HL-60 (cell line): ENCODE measurements at regions not wholly inside any gene's neighbourhood (a gene's known extent, or its start where the extent isn't known, plus 50 kb on each side); places are given as distances from the start of the nearest gene placed in this dataset.
"Not testable (repeated sequence)": the region's sequence is repeated elsewhere in the genome, so short reads cannot be mapped to it uniquely, and the experiment has no call there.

Experiments used
- DNase-seq, 2 experiments: peaks; one replicate each; pipeline ENCODE4 v3.0.0-alpha.2; 2010 to 2020; ENCODE audit warnings: low read depth in 1 of 2, low spot score in 1 of 2
- H3K27ac ChIP-seq: fragments of 250-450 bp; sonication (Bioruptor Pico); replicated peaks from 2 replicates; pipeline ENCODE4 v1.5.1; 2020; ENCODE audit warnings: mild to moderate bottlenecking, moderate library complexity
- H3K27me3 ChIP-seq: fragments of 250-450 bp; sonication (Bioruptor Pico); 2 replicates; pipeline ENCODE4 v1.5.1; 2021; ENCODE audit warnings: mild to moderate bottlenecking, moderate library complexity; ENCODE audit not compliant: insufficient read depth, poor library complexity, severe bottlenecking
- H3K4me3 ChIP-seq: replicated peaks from 2 replicates; pipeline ENCODE4 v1.5.1; 2011; ENCODE audit warnings: mild to moderate bottlenecking, control low read depth, low read length; ENCODE audit not compliant: insufficient read depth

DNA sequence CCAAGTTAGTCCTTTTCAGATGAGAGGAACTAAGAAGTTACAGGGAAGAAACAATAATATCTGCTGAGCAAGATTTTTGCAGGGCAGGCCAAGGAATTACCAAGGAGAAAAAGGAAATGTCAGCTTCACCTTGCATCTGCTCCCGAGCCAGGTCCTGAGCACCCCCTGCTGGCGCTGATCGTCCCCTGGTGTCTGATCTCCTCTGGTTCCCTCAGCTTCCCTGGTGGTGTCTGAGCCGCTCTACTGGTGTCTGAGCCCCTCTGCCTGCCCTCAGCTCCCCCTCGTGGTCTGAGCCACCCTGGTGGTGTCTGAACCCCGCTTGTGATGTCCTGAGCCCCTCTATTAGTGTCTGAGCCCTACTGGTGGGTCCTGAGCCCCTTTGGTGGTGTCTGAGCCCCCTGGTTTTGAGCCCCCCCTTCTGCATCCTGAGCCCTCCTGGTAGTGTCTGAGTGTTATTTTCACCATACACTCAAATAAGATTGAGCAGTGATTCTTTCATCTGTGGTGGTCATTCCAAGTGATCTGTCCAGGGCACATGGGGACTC is 196.6 kb upstream of the POTEB2 start:
- not testable (repeated sequence) for DNase-seq, H3K27me3 ChIP-seq, H3K27ac ChIP-seq, H3K4me3 ChIP-seq

DNA sequence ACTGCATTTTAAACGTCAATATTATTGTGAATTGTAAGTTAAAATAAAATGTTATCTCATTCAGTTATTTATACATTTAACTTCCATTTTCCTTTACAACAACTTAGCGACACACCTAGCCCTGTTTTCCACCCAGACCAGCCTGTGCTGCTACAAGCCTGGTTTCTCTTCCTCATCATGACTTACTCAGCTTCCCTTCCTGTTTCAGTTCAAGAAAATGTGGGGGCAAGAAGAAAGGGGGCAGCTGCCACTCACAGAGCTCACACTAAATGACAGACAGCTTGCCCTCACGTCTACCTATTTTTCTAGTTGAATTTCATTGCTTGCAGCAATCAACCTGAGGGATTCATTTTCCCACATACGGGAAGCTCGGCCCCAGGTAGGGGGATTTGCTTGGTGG is 185.8 kb upstream of the POTEB2 start:
- H3K27ac ChIP-seq, DNase-seq: not testable (repeated sequence)

DNA sequence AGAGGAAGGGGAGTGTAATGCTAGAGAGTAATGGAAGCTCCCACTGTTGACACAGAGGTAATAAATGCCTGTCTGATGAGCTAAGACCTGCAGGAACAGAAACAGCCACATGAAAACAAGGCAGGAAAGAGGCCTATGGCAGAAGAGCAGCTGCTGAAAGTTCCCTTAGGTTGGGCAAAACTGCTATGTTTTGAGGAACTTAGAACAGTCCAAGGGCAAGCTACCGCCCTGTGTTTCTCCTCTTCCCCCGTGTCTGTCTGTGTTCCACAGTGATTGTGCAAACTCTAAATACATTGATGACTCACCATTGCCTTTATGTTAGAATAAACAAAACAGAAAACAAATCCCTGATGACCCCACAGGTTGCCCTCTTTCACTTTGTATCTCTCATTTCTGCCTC is 165.6 kb upstream of the POTEB2 start:
- not testable (repeated sequence) for H3K4me3 ChIP-seq, H3K27me3 ChIP-seq, DNase-seq, H3K27ac ChIP-seq

More for the DNA sequence above, 185.8 kb upstream of the POTEB2 start:
- H3K27me3 ChIP-seq, H3K4me3 ChIP-seq: not testable (repeated sequence)

DNA sequence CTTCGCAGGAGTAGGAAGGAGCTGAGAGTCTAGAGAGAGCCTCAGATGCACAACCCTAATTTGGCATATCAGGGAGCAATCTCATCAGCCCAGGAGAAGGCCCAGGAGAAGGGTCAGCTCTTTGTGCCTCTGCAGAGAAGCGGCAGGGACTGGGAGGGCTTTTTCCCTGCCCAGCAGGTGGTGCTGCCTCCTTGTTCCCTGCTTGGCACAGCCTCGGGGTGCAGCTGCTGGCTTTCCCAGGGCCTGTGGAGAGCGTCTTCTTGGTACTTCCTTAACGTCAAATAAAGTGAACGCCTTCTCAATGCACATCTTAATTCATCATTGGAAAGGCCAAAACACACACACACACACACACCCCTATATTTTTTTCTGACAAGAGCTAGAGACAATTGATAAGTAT is 162.9 kb upstream of the POTEB2 start:
- not testable (repeated sequence) for DNase-seq, H3K4me3 ChIP-seq, H3K27ac ChIP-seq, H3K27me3 ChIP-seq

DNA sequence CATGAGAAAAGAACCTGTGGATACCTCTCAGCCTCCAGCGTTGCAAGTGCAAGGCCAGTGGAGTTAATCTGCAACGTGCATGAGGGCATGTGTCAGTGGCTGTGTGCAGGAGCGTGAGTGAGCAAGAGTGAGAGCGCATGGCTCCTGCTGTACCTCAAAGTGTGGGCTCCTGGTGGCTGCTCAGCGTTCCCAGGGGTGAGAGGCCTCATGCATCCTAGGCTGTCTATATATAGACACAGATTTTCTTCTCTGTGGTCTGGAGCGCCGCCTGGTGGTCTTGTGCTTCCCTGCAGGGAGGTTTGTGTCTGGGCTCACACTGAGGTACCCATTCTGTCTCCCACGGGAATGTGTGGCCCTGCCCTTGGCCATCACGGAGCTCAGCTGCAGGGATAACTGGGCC is 161.8 kb upstream of the POTEB2 start:
- DNase-seq, H3K27me3 ChIP-seq, H3K4me3 ChIP-seq, H3K27ac ChIP-seq: not testable (repeated sequence)

DNA sequence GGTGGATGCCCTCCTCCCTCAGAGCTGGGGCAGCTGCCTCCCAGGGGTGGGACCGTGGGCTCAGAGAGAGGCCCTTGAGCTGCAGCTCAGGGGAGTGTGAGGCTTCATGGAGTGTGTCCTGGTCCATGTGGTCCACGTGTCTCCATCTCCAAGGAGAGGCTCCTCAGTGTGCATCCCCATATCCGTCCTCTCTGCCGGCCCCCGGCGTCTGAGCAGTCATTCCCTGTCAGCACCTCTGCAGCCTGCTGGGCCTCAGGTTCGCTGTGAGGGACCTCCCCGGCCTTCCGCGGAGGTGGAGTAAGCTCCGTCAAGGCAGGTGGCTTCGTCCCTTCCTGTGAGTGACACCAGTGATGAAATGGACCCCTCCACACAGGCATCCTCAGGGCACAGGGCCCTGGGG is 160.7 kb upstream of the POTEB2 start:
- not testable (repeated sequence) for DNase-seq

DNA sequence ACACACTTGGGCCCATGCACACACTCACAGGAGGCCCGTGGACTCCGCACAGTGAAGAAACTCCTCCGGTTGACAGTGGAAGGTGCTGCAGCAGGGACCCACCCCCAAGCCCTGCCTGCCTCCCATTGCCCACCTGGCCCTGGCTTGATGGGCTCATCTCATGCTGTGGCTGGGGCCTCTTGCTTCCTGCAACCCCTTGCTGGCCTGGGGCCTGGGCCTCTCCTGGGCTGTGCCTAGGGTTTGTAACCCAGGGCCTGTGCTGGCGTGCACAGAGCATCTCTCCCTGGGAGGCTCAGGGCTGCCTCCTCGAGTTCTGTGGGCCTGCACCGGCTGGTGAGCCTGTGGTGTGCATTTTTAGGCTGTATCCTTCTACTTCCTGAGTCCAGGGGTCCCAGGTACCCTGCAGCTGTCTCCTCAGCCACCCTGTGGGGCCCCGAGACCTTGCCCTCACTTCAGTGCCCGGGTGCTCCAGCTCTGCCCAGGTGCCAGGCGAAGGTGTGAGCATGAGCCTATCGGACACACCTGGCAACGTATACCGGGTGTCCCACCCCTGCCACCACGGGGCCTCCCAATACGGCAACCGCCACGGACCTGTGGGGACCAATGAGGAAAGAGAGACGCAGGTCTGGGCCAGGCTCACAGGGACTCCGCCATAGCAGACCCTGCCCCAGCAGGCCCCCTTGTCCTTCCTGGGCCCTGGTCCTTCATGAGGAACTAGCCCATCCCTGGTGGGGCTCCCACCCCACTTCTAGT is 158.3 kb upstream of the POTEB2 start:
- not testable (repeated sequence) for H3K27ac ChIP-seq, H3K4me3 ChIP-seq, DNase-seq, H3K27me3 ChIP-seq

More for the DNA sequence above, 160.7 kb upstream of the POTEB2 start:
- not testable (repeated sequence) for H3K27ac ChIP-seq, H3K4me3 ChIP-seq, H3K27me3 ChIP-seq

DNA sequence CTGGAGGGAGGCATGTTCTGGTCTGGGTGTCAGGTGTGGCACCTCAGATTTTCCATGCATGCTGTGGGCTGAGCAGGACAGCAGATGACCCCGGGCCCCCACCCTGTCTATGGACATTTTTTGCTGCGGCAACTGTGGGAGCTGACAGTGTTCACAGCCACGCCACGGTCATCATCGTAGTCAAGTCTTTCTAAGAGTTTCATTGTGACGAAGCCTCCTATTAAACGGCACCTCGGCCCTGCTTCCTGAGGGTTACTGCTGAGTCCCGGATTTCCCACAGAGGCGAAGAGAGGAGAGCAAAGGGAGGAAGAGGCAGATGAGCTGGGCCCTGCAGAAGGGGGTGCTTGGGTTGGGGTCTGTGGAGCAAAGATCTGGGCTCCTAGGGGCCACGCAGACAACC is 152.1 kb upstream of the POTEB2 start:
- H3K27me3 ChIP-seq, H3K27ac ChIP-seq, H3K4me3 ChIP-seq, DNase-seq: not testable (repeated sequence)

DNA sequence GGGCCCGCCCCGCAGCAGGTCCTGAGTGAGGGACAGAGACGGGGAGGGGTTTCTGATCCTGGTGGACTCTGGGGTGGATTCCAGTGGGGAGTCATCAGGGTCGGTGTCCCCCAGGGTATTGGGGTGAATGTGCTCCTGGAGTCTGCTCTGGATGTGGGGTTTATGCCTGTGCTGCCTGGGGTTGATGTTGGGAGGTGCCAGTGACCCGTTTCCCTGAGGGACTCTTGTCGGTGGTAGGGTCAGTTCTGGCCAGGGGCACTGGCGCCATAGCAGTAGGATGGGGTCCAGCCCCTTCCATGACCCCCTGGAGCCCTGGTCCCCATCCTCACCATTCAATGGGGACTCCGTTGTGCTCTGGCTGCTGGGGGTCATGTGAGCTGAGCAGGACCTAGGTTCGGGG is 151.2 kb upstream of the POTEB2 start:
- not testable (repeated sequence) for H3K4me3 ChIP-seq, H3K27ac ChIP-seq, DNase-seq, H3K27me3 ChIP-seq

DNA sequence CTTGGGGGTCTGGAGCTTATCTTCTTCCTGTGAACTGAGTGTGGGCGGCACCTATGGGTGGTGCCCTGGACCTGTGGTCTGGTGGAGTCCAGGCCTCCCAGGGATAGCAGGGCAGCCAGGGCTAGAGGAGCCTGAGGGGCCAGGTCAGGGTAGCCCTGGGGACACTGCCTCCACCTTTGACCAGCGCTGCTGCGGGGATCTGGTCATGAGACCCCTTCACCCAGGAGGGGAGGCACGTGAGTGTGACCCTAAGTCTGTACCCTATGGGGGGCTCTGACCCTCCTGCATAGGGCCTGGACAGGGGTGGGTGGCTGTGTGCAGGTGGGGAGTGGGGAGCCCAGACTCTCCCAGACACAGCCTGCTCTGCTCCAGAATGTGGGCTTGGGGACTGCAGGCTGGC is 150.5 kb upstream of the POTEB2 start:
- H3K27me3 ChIP-seq, H3K27ac ChIP-seq: not testable (repeated sequence)

DNA sequence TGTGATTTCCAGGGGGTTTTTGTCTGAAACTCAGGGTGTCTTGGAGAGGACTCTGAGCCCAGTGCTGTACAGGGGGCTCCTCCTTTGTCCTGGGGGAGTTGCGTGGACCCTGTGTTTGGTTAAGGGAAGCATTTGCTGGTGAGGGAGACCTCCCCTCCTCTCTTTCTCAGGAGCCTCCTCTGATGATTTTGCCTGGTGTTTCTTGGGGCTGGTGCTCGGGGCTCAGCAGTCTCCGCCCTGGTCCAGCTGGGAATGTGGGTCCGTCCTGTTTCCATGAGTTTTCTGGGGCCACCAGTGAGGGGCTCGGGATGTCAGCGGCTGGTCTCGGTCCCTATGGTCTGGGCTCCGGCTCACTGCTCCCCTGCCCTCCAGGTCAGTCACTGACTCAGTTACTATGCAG is 149.1 kb upstream of the POTEB2 start:
- not testable (repeated sequence) for H3K27me3 ChIP-seq, DNase-seq, H3K27ac ChIP-seq, H3K4me3 ChIP-seq

More for the DNA sequence above, 150.5 kb upstream of the POTEB2 start:
- not testable (repeated sequence) for H3K4me3 ChIP-seq, DNase-seq

DNA sequence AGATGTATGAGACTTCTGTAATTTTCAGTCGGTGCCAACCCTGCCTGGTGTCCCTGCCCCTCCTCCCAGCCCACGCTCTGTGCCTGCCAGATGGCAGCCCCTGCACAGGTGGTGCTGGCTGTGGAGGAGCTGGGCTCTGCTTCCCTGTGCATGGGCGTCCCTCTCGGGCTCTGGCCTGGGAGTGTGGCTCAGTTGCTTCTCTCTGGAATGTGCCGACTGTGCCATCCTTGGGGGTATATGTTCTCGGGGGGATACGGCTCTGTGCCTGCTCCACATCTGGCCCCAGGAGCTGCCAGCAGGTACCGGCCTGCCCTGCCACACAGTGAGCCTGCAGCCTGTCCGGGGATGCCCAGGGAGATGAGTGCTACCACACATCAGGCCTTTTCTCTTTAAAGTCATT is 147.2 kb upstream of the POTEB2 start:
- H3K27ac ChIP-seq, DNase-seq, H3K4me3 ChIP-seq, H3K27me3 ChIP-seq: not testable (repeated sequence)

DNA sequence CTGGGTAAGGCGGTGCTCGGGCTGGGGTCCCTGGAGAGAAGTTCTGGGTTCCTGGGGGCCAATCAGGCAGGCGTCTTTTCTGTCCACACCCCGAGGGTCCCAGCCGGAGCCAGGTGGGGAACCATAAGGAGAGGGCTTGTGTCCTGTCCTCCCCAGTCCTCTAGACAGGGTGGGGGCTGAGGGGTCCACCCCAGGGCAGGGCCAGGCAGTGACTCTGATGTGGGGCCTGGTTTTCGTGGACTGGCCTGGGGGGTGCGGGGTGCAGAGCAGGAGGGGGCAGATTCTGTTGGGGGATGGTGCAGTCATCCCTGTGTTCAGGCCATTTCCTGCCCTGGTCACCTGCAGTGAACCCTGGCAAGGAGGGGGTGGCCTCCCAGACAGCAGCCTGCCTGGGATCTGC is 143.5 kb upstream of the POTEB2 start:
- not testable (repeated sequence) for H3K27me3 ChIP-seq, DNase-seq, H3K4me3 ChIP-seq, H3K27ac ChIP-seq

DNA sequence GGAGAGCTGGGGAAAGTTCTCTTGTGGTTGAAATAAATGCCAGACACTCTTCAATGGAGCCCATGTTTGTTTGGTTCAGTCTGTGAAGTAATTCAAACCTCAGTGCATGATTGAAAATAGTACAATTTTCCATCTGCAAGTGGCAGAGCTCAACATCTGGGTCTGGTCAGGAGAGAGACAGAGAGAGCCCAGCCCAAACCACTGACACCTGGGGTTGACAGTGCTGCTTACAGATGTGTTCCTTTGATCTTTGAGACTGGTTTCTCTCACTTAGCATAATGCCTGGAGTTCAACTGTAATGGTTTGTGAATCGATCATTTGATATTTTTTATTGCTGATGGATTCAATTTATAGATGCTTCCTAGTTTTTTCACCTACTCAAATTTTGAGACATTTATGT is 137.3 kb upstream of the POTEB2 start:
- not testable (repeated sequence) for DNase-seq, H3K27me3 ChIP-seq, H3K27ac ChIP-seq, H3K4me3 ChIP-seq

DNA sequence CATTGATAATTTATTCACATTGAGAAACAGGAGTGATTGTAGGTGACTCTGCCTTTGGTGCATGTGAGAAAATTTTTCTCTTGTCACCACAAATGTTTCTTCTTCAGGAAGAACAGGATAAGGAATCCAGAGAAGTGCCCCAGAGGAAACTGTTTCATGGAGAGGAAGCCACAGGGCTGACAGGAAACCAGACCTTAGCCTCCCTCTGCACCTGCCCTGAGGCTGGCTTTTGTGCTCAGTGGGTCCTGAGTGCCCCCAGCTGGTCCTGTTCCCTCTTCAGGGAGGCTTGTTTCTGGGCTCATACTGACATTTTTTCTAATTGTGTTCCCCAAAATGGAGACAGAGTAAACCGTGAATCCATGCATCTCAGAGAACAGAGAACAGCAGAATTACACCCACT is 135.8 kb upstream of the POTEB2 start:
- not testable (repeated sequence) for H3K4me3 ChIP-seq, H3K27me3 ChIP-seq, DNase-seq, H3K27ac ChIP-seq
